H1 (cell line): ENCODE measurements at regions not wholly inside any gene's neighbourhood (a gene's known extent, or its start where the extent isn't known, plus 50 kb on each side); places are given as distances from the start of the nearest gene placed in this dataset.

Source experiments
- CTCF ChIA-PET: fragments of 300-600 bp; sonication (Branson Sonifier 250); formaldehyde crosslinking; loops from one replicate; lab custom pipeline; 2021; ENCODE audit not compliant: partially characterized antibody; lab: Charles Lee
- POLR2A ChIA-PET: fragments of 300-600 bp; sonication (Branson Sonifier 250); formaldehyde crosslinking; loops from one replicate; lab custom pipeline; 2021; ENCODE audit warnings: inconsistent platforms; ENCODE audit not compliant: partially characterized antibody; lab: Charles Lee
- DNase-seq, 2 experiments: peaks; one replicate each; pipeline versions ENCODE4 v3.0.0 to v3.0.0-alpha.2; 2010 to 2022; ENCODE audit warnings: low spot score in 2 of 2, low read depth in 1 of 2, mixed read lengths in 1 of 2
- FAIRE-seq: peaks from 2 replicates; lab custom pipeline; 2011; peaks lifted over from hg19 to GRCh38; lab: Jason Lieb, UNC
- H2AFZ ChIP-seq: 2 replicates; pipeline ENCODE4 v1.8.1; 2012; ENCODE audit warnings: low read length, inconsistent platforms
- H2AK5ac ChIP-seq: 2 replicates; pipeline ENCODE4 v1.6.1; 2013; ENCODE audit warnings: low read depth, low read length
- H2BK120ac ChIP-seq: replicated peaks from 2 replicates; pipeline ENCODE3; 2013; ENCODE audit warnings: low read depth, low read length, inconsistent platforms
- H2BK12ac ChIP-seq: 2 replicates; pipeline ENCODE4 v1.6.1; 2013; ENCODE audit warnings: low read depth, low read length
- H2BK15ac ChIP-seq: 2 replicates; pipeline ENCODE4 v1.6.1; 2013; ENCODE audit warnings: low read length
- H2BK20ac ChIP-seq: 2 replicates; pipeline ENCODE4 v1.6.1; 2013; ENCODE audit warnings: low read length
- H2BK5ac ChIP-seq: 2 replicates; pipeline ENCODE4 v1.6.1; 2013; ENCODE audit warnings: low read depth, low read length
- H3K14ac ChIP-seq: 2 replicates; pipeline ENCODE4 v1.6.1; 2013; ENCODE audit warnings: inconsistent platforms; ENCODE audit not compliant: insufficient read length
- H3K18ac ChIP-seq: 2 replicates; pipeline ENCODE4 v1.6.1; 2013; ENCODE audit warnings: low read length; ENCODE audit errors: extremely low read depth
- H3K23ac ChIP-seq: 2 replicates; pipeline ENCODE4 v1.6.1; 2013; ENCODE audit warnings: inconsistent platforms; ENCODE audit not compliant: insufficient read length
- H3K23me2 ChIP-seq: 2 replicates; pipeline ENCODE4 v1.6.1; 2013; ENCODE audit warnings: low read depth, low read length
- H3K27ac ChIP-seq: 2 replicates; pipeline ENCODE4 v1.6.1; 2011; ENCODE audit warnings: low read depth, low read length, inconsistent platforms
- H3K27me3 ChIP-seq, 4 experiments: replicated peaks in 1 of 4; 1 replicate in 1 of 4; 2 replicates in 3 of 4; pipeline versions ENCODE4 v1.6.1 to v1.8.1; 2011 to 2013; ENCODE audit warnings: low read length in 3 of 4, mild to moderate bottlenecking in 3 of 4, inconsistent platforms in 2 of 4, mixed read lengths in 2 of 4, moderate library complexity in 1 of 4; ENCODE audit not compliant: control insufficient read depth in 3 of 4, insufficient read depth in 3 of 4; ENCODE audit errors: extremely low read depth in 1 of 4
- H3K36me3 ChIP-seq, 4 experiments: 2 replicates each; pipeline versions ENCODE4 v1.6.1 to v1.8.1; 2011 to 2013; ENCODE audit warnings: mild to moderate bottlenecking in 4 of 4, low read length in 3 of 4, moderate library complexity in 2 of 4, control low read depth in 1 of 4, inconsistent platforms in 1 of 4; ENCODE audit not compliant: insufficient read depth in 4 of 4, control insufficient read depth in 2 of 4
- H3K4ac ChIP-seq: replicated peaks from 2 replicates; pipeline ENCODE3; 2013; ENCODE audit warnings: low read length, low read depth, mixed read lengths, inconsistent platforms; ENCODE audit not compliant: insufficient read length
- H3K4me1 ChIP-seq, 4 experiments: replicated peaks in 1 of 4; 1 replicate in 1 of 4; 2 replicates in 3 of 4; pipeline versions ENCODE4 v1.6.1 to v1.8.1; 2011 to 2013; ENCODE audit warnings: low read length in 3 of 4, inconsistent platforms in 2 of 4, mixed read lengths in 1 of 4; ENCODE audit not compliant: insufficient read depth in 4 of 4, control insufficient read depth in 3 of 4
- H3K4me2 ChIP-seq, 2 experiments: 2 replicates each; pipeline versions ENCODE4 v1.6.1 to v1.8.1; 2011 to 2013; ENCODE audit warnings: low read depth in 2 of 2, low read length in 2 of 2, control low read depth in 1 of 2, inconsistent platforms in 1 of 2, mild to moderate bottlenecking in 1 of 2; ENCODE audit not compliant: insufficient read depth in 1 of 2
- H3K4me3 ChIP-seq, 4 experiments: fragments of 200-600, 300-600 bp in 1 of 4; sonication (generic), shearing (Covaris generic), sonication (Bioruptor Twin) in 1 of 4; 2 replicates each; pipeline versions ENCODE4 v1.5.1 to v1.8.1; 2011 to 2016; ENCODE audit warnings: low read length in 4 of 4, low read depth in 3 of 4, control low read depth in 2 of 4, inconsistent platforms in 2 of 4, mild to moderate bottlenecking in 2 of 4, mixed read lengths in 1 of 4, moderate library complexity in 1 of 4; ENCODE audit not compliant: insufficient read depth in 2 of 4; ENCODE audit errors: extremely low read depth in 1 of 4
- H3K56ac ChIP-seq: replicated peaks from 2 replicates; pipeline ENCODE3; 2013; ENCODE audit warnings: low read depth, mild to moderate bottlenecking, mixed read lengths, low read length, inconsistent platforms; ENCODE audit not compliant: insufficient read length
- H3K79me1 ChIP-seq: 2 replicates; pipeline ENCODE4 v1.6.1; 2013; ENCODE audit warnings: low read depth, low read length, control low read depth
- H3K79me2 ChIP-seq, 2 experiments: 2 replicates each; pipeline versions ENCODE4 v1.6.1 to v1.8.1; 2012 to 2013; ENCODE audit warnings: low read length in 2 of 2, mild to moderate bottlenecking in 2 of 2, inconsistent platforms in 1 of 2; ENCODE audit not compliant: insufficient read depth in 2 of 2, control insufficient read depth in 1 of 2
- H3K9ac ChIP-seq, 4 experiments: replicated peaks in 1 of 4; 1 replicate in 1 of 4; 2 replicates in 3 of 4; pipeline versions ENCODE4 v1.6.1 to v1.8.1; 2011 to 2013; ENCODE audit warnings: low read depth in 3 of 4, low read length in 3 of 4, control low read depth in 2 of 4, mild to moderate bottlenecking in 2 of 4, moderate library complexity in 2 of 4, inconsistent platforms in 1 of 4; ENCODE audit errors: extremely low read depth in 1 of 4
- H3K9me3 ChIP-seq, 2 experiments: 2 replicates each; pipeline versions ENCODE4 v1.6.1 to v1.8.1; 2012 to 2013; ENCODE audit warnings: mild to moderate bottlenecking in 2 of 2, moderate library complexity in 2 of 2, control low read depth in 1 of 2, inconsistent platforms in 1 of 2, low read depth in 1 of 2, low read length in 1 of 2, mixed read lengths in 1 of 2; ENCODE audit not compliant: insufficient read depth in 2 of 2
- H4K20me1 ChIP-seq, 2 experiments: replicated peaks in 1 of 2; 2 replicates each; pipeline versions ENCODE3 to v1.8.1; 2011 to 2013; ENCODE audit warnings: inconsistent platforms in 2 of 2, low read length in 2 of 2, mild to moderate bottlenecking in 1 of 2; ENCODE audit not compliant: insufficient read depth in 2 of 2, control insufficient read depth in 1 of 2
- H4K5ac ChIP-seq: 2 replicates; pipeline ENCODE4 v1.6.1; 2013; ENCODE audit warnings: low read length, low read depth, mixed read lengths, inconsistent platforms; ENCODE audit not compliant: insufficient read length
- H4K8ac ChIP-seq: 2 replicates; pipeline ENCODE4 v1.8.0; 2013; ENCODE audit warnings: mild to moderate bottlenecking, moderate library complexity, low read length, inconsistent platforms; ENCODE audit not compliant: insufficient read depth; ENCODE audit errors: extremely low read depth
- H4K91ac ChIP-seq: replicated peaks from 2 replicates; pipeline ENCODE3; 2013; ENCODE audit warnings: low read length, mixed read lengths, inconsistent platforms; ENCODE audit not compliant: insufficient read length
- CEBPB ChIP-seq: IDR thresholded peaks from 2 replicates; pipeline ENCODE4 v1.6.1; 2012; ENCODE audit warnings: low read depth, low read length
- GABPA ChIP-seq: IDR thresholded peaks from 2 replicates; pipeline ENCODE4 v1.6.1; 2011; ENCODE audit warnings: mild to moderate bottlenecking, low read length, moderate library complexity, borderline replicate concordance; ENCODE audit not compliant: insufficient read depth
- HDAC2 ChIP-seq, 2 experiments: fragments of 300-600 bp in 1 of 2; sonication (generic) in 1 of 2; IDR thresholded peaks; 2 replicates each; pipeline ENCODE4 v1.6.1; 2011 to 2012; ENCODE audit warnings: low read depth in 2 of 2, low read length in 2 of 2, mild to moderate bottlenecking in 2 of 2, moderate library complexity in 2 of 2, borderline replicate concordance in 1 of 2, inconsistent platforms in 1 of 2
- JUND ChIP-seq: IDR thresholded peaks from 2 replicates; pipeline ENCODE4 v1.6.1; 2011; ENCODE audit warnings: mild to moderate bottlenecking, improper control_type of control experiment, low read length
- KDM4A ChIP-seq: IDR thresholded peaks from one replicate; pipeline ENCODE4 v1.7.1; 2012; ENCODE audit warnings: low read depth, mild to moderate bottlenecking, moderate library complexity, low read length, inconsistent platforms; ENCODE audit not compliant: severe bottlenecking
- MAFK ChIP-seq: IDR thresholded peaks from 2 replicates; pipeline ENCODE4 v1.6.1; 2012; ENCODE audit warnings: low read depth, mild to moderate bottlenecking, improper control_type of control experiment, low read length
- RBBP5 ChIP-seq: IDR thresholded peaks from 2 replicates; pipeline ENCODE4 v1.7.1; 2012; ENCODE audit warnings: low read depth, mild to moderate bottlenecking, inconsistent platforms, low read length, moderate library complexity, borderline replicate concordance
- SIN3A ChIP-seq, 2 experiments: IDR thresholded peaks in 1 of 2; conservative IDR thresholded peaks in 1 of 2; 2 replicates each; pipeline ENCODE4 v1.6.1; 2011 to 2012; ENCODE audit warnings: low read length in 2 of 2, improper control_type of control experiment in 1 of 2, low read depth in 1 of 2, mild to moderate bottlenecking in 1 of 2
- SIRT6 ChIP-seq: IDR thresholded peaks from one replicate; pipeline ENCODE4 v1.7.1; 2012; ENCODE audit warnings: low read length, inconsistent platforms
- SP1 ChIP-seq: IDR thresholded peaks from 2 replicates; pipeline ENCODE4 v1.6.1; 2011; ENCODE audit warnings: low read depth, low read length
- TAF1 ChIP-seq: IDR thresholded peaks from 2 replicates; pipeline ENCODE4 v1.6.1; 2011; ENCODE audit warnings: mild to moderate bottlenecking, low read depth, low read length
- TBP ChIP-seq: IDR thresholded peaks from 2 replicates; pipeline ENCODE4 v1.6.1; 2011; ENCODE audit warnings: low read depth, low read length, improper control_type of control experiment
- WGBS, 2 experiments: shearing (Covaris generic) in 1 of 2; methylation state at CpG; one replicate each; pipeline versions ENCODE4 v1.1.6 to v1.1.7; 2013 to 2015; ENCODE audit warnings: low lambda C conversion rate in 2 of 2, mixed read lengths in 2 of 2, inconsistent platforms in 1 of 2, low coverage in 1 of 2, missing lambda C conversion rate in 1 of 2; ENCODE audit not compliant: insufficient replicate concordance in 2 of 2, insufficient coverage in 1 of 2, insufficient read length in 1 of 2; ENCODE audit errors: extremely low coverage in 1 of 2, missing lambda C conversion rate in 1 of 2; 5-methylcytosine and 5-hydroxymethylcytosine counted together
- TF ChIP-seq, protein P1 (sequence below): IDR thresholded peaks from 2 replicates; pipeline ENCODE4 v1.6.1; 2012; ENCODE audit warnings: inconsistent platforms
- TF ChIP-seq, protein P2 (sequence below): IDR thresholded peaks from 2 replicates; pipeline ENCODE4 v1.6.1; 2012; ENCODE audit warnings: inconsistent platforms

GRCh38 chr1:119219711-119220110 is 79.3 kb upstream of the WARS2 start:
- H3K36me3 ChIP-seq = peaks cover 0 to 3% (median 0%) of the 10 kb centered on the region in 4 experiments; a peak in 1 of 8 replicates
- no peak overlapping the region for H2BK12ac ChIP-seq
- no peak for FAIRE-seq
- DNase-seq = no peak
- H3K23me2 ChIP-seq = no peaks in the 10 kb centered on the region; the same call in 1 of the 2 replicates
- H3K18ac ChIP-seq = no peak overlapping the region
- H2BK15ac ChIP-seq = no peak overlapping the region
- H4K91ac ChIP-seq = no peak overlapping the region
- H3K27ac ChIP-seq = no peak overlapping the region
- ChIA-PET POLR2A (interaction anchor here (0.6 kb wide), 1 partner anchor 79 kb away, joined by 3 read pairs; the partner anchor contains the start of gene WARS2), CTCF (interaction anchor here (0.6 to 1.8 kb wide), 4 partner anchors 9 to 310 kb away, joined by 3 to 5 read pairs (median 4); no protein-coding TSS in a partner anchor)
- H3K14ac ChIP-seq = no peak overlapping the region
- H3K79me1 ChIP-seq = no peaks in the 10 kb centered on the region
- no peak overlapping the region for H3K23ac ChIP-seq
- no peak overlapping the region for H3K4ac ChIP-seq
- no peak overlapping the region for H2AFZ ChIP-seq
- H3K4me3 ChIP-seq = no peak overlapping the region
- H2BK5ac ChIP-seq = no peak overlapping the region
- H3K79me2 ChIP-seq = no peaks in the 10 kb centered on the region
- H3K4me2 ChIP-seq = no peak overlapping the region
- H2BK20ac ChIP-seq = no peak overlapping the region
- no peak overlapping the region for H2AK5ac ChIP-seq
- no peak overlapping the region for H2BK120ac ChIP-seq
- no peak overlapping the region for H3K56ac ChIP-seq
- H4K5ac ChIP-seq = no peak overlapping the region
- no peaks in the 10 kb centered on the region for H3K27me3 ChIP-seq
- no peak overlapping the region for H4K8ac ChIP-seq
- H3K4me1 ChIP-seq = no peaks in the 10 kb centered on the region
- no peaks in the 10 kb centered on the region for H4K20me1 ChIP-seq
- H3K9me3 ChIP-seq = no peaks in the 10 kb centered on the region
- WGBS, 2 experiments = 89% methylated on average over 4 of the region's 4 CpGs; no CpG with 5 or more reads in 1 of the 2 experiments
- H3K9ac ChIP-seq = no peak overlapping the region
- TF ChIP-seq SP1 (no peak), TBP (no peak), SIN3A (conservative IDR thresholded peaks at IDR 0.05 in 1 of 2, IDR thresholded peaks at IDR 0.05 in 1 of 2; ENCODE audit: low read depth in 1 of 2, low read length in 2 of 2) (no peak), CEBPB (no peak), SIRT6 (no peak), KDM4A (no peak), GABPA (no peak), MAFK (no peak), HDAC2 (IDR thresholded peaks at IDR 0.05; ENCODE audit: borderline replicate concordance in 1 of 2, low read depth in 2 of 2, low read length in 2 of 2) (no peak), RBBP5 (no peak), TAF1 (no peak), JUND (no peak)
- TF ChIP-seq, protein P1, sequence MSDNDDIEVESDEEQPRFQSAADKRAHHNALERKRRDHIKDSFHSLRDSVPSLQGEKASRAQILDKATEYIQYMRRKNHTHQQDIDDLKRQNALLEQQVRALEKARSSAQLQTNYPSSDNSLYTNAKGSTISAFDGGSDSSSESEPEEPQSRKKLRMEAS = no peak
- TF ChIP-seq, protein P2, sequence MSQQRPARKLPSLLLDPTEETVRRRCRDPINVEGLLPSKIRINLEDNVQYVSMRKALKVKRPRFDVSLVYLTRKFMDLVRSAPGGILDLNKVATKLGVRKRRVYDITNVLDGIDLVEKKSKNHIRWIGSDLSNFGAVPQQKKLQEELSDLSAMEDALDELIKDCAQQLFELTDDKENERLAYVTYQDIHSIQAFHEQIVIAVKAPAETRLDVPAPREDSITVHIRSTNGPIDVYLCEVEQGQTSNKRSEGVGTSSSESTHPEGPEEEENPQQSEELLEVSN = no peak
